A204.1 (cell line): ENCODE measurements at regions not wholly inside any gene's neighbourhood (a gene's known extent, or its start where the extent isn't known, plus 50 kb on each side); places are given as distances from the start of the nearest gene placed in this dataset.
"Not testable (repeated sequence)": the region's sequence is repeated elsewhere in the genome, so short reads cannot be mapped to it uniquely, and the experiment has no call there.

Source experiments
- FAIRE-seq: peaks from 2 replicates; lab custom pipeline; 2012; peaks lifted over from hg19 to GRCh38; lab: Jason Lieb, UNC

- FAIRE-seq = no peak
Measured at GRCh38 chr20:12203981-12204380, 286.3 kb downstream of the BTBD3 start.

- FAIRE-seq = no peak
Measured at GRCh38 chr20:12207875-12208274, 290.2 kb downstream of the BTBD3 start.

GRCh38 chr20:12210591-12210990, 292.9 kb downstream of the BTBD3 start:
- no peak for FAIRE-seq

- no peak for FAIRE-seq
Measured at GRCh38 chr20:12211361-12211760, 293.7 kb downstream of the BTBD3 start.

- no peak for FAIRE-seq
Measured at GRCh38 chr20:12217382-12217781, 299.7 kb downstream of the BTBD3 start.

GRCh38 chr20:12219798-12220197, 302.1 kb downstream of the BTBD3 start:
- no peak for FAIRE-seq

- FAIRE-seq = no peak
Measured at GRCh38 chr20:12223057-12223456, 305.4 kb downstream of the BTBD3 start.

- FAIRE-seq = no peak
Measured at GRCh38 chr20:12225898-12226297, 308.2 kb downstream of the BTBD3 start.

GRCh38 chr20:12229891-12230290, 312.2 kb downstream of the BTBD3 start:
- no peak for FAIRE-seq

GRCh38 chr20:12237772-12238171, 320.1 kb downstream of the BTBD3 start:
- FAIRE-seq = no peak

- FAIRE-seq = no peak
Measured at GRCh38 chr20:12241065-12241464, 323.4 kb downstream of the BTBD3 start.

- FAIRE-seq = no peak
Measured at GRCh38 chr20:12243327-12243726, 325.6 kb downstream of the BTBD3 start.

GRCh38 chr20:12248481-12248880, 330.8 kb downstream of the BTBD3 start:
- FAIRE-seq = no peak

GRCh38 chr20:12250661-12251060, 333.0 kb downstream of the BTBD3 start:
- not testable (repeated sequence) for FAIRE-seq

- FAIRE-seq = no peak
Measured at GRCh38 chr20:12252793-12253192, 335.1 kb downstream of the BTBD3 start.

GRCh38 chr20:12255461-12255970, 337.8 kb downstream of the BTBD3 start:
- no peak for FAIRE-seq

- FAIRE-seq = no peak
Measured at GRCh38 chr20:12256806-12257205, 339.1 kb downstream of the BTBD3 start.

- no peak for FAIRE-seq
Measured at GRCh38 chr20:12262747-12263146, 345.1 kb downstream of the BTBD3 start.

- FAIRE-seq = no peak
Measured at GRCh38 chr20:12264711-12265110, 347.0 kb downstream of the BTBD3 start.

- FAIRE-seq = no peak
Measured at GRCh38 chr20:12265662-12266061, 348.0 kb downstream of the BTBD3 start.

- no peak for FAIRE-seq
Measured at GRCh38 chr20:12269579-12269978, 351.9 kb downstream of the BTBD3 start.

GRCh38 chr20:12270863-12271262, 353.2 kb downstream of the BTBD3 start:
- no peak for FAIRE-seq

GRCh38 chr20:12276011-12276673, 358.4 kb downstream of the BTBD3 start:
- no peak for FAIRE-seq

GRCh38 chr20:12287575-12287974, 369.9 kb downstream of the BTBD3 start:
- no peak for FAIRE-seq

GRCh38 chr20:12289465-12289864, 371.8 kb downstream of the BTBD3 start:
- FAIRE-seq = no peak
